A549 (cell line): ENCODE measurements at regions not wholly inside any gene's neighbourhood (a gene's known extent, or its start where the extent isn't known, plus 50 kb on each side); places are given as distances from the start of the nearest gene placed in this dataset.

Experiments used
- ATAC-seq, 2 experiments: fragments of 200-7000 bp in 1 of 2; fragments of >200 bp in 1 of 2; cut with Nextera tagmentation in 1 of 2; cut with Tn5 transposase in 1 of 2; 3 replicates each; pipeline versions ENCODE4 v1.8.0 to v1.9.1; 2018 to 2020; ENCODE audit warnings: mild to moderate bottlenecking in 1 of 2, moderate library complexity in 1 of 2
- CTCF ChIA-PET: fragments of 300-600 bp; sonication (Branson Sonifier 250); formaldehyde crosslinking; extraction: SDS; loops from one replicate; lab custom pipeline; 2021; ENCODE audit warnings: antibody characterized with exemption, inconsistent platforms; lab: Yijun Ruan, JAX
- POLR2A ChIA-PET: fragments of 350-600 bp; formaldehyde crosslinking; extraction: SDS; loops from one replicate; lab custom pipeline; 2021; ENCODE audit warnings: antibody characterized with exemption, inconsistent platforms; lab: Yijun Ruan, JAX
- DNase-seq, 2 experiments: peaks; one replicate each; pipeline versions ENCODE4 v3.0.0 to v3.0.0-alpha.2; 2011 to 2016; ENCODE audit warnings: low read depth in 1 of 2, low spot score in 1 of 2
- FAIRE-seq: peaks from 2 replicates; lab custom pipeline; 2011; peaks lifted over from hg19 to GRCh38; lab: Jason Lieb, UNC
- H3K27ac ChIP-seq, 2 experiments: fragments of >200 bp; sonication (Bioruptor Twin); formaldehyde crosslinking; 3 replicates each; pipeline ENCODE4 v1.5.1; 2016 to 2017
- H3K4me1 ChIP-seq: fragments of >200 bp; sonication (Bioruptor Twin); formaldehyde crosslinking; 3 replicates; pipeline ENCODE4 v1.6.1; 2016
- H3K4me2 ChIP-seq: fragments of >200 bp; sonication (Bioruptor Twin); formaldehyde crosslinking; 3 replicates; pipeline ENCODE4 v1.6.1; 2016
- H3K4me3 ChIP-seq: fragments of >200 bp; sonication (Bioruptor Twin); formaldehyde crosslinking; 3 replicates; pipeline ENCODE4 v1.5.1; 2016
- H3K9me3 ChIP-seq: fragments of >200 bp; sonication (Bioruptor Twin); formaldehyde crosslinking; 3 replicates; pipeline ENCODE4 v1.6.1; 2016
- CHD2 ChIP-seq: fragments of 150-350 bp; IDR thresholded peaks from 2 replicates; pipeline ENCODE4 v1.6.1; 2014; ENCODE audit warnings: low read length; ENCODE audit not compliant: partially characterized antibody
- CHD4 ChIP-seq: fragments of 200-600 bp; sonication (generic); IDR thresholded peaks from 2 replicates; pipeline ENCODE4 v1.6.1; 2016; ENCODE audit warnings: antibody characterized with exemption, mild to moderate bottlenecking, borderline replicate concordance
- CTCF ChIP-seq: fragments of >200 bp; sonication (Bioruptor Twin); formaldehyde crosslinking; IDR thresholded peaks from 3 replicates; pipeline ENCODE4 v1.5.1; 2016
- EHMT2 ChIP-seq: fragments of 200-600 bp; sonication (generic); IDR thresholded peaks from 2 replicates; pipeline ENCODE4 v1.6.1; 2016; ENCODE audit warnings: antibody characterized with exemption, low read depth, mild to moderate bottlenecking, moderate library complexity
- GATA3 ChIP-seq: IDR thresholded peaks from 2 replicates; pipeline ENCODE4 v1.6.1; 2012; ENCODE audit warnings: borderline replicate concordance
- HEYL ChIP-seq: fragments of 250-450 bp; sonication (Bioruptor Pico); IDR thresholded peaks from 2 replicates; pipeline ENCODE4 v1.8.0; 2021; ENCODE audit warnings: mild to moderate bottlenecking, moderate library complexity
- HMGXB4 ChIP-seq: fragments of 250-450 bp; sonication (Bioruptor Pico); IDR thresholded peaks from 2 replicates; pipeline ENCODE4 v1.5.0; 2021; ENCODE audit warnings: mild to moderate bottlenecking, moderate library complexity, borderline replicate concordance
- HOXA7 ChIP-seq: fragments of 250-450 bp; sonication (Bioruptor Pico); IDR thresholded peaks from 2 replicates; pipeline ENCODE4 v1.5.0; 2020; ENCODE audit warnings: mild to moderate bottlenecking, moderate library complexity
- HOXB13 ChIP-seq: fragments of 250-450 bp; sonication (Bioruptor Pico); IDR thresholded peaks from 2 replicates; pipeline ENCODE4 v1.5.0; 2020; ENCODE audit warnings: low read depth, mild to moderate bottlenecking, moderate library complexity
- JUNB ChIP-seq: fragments of >200 bp; sonication (Bioruptor Twin); formaldehyde crosslinking; IDR thresholded peaks from 2 replicates; pipeline ENCODE4 v1.6.1; 2016
- MYC ChIP-seq: IDR thresholded peaks from 2 replicates; pipeline ENCODE4 v1.6.1; 2012; ENCODE audit warnings: mild to moderate bottlenecking, inconsistent platforms, low read length, improper control_type of control experiment, borderline replicate concordance
- NFE2L2 ChIP-seq: fragments of 150-350 bp; conservative IDR thresholded peaks from 2 replicates; pipeline ENCODE4 v1.6.1; 2014; ENCODE audit warnings: low read length
- RNF2 ChIP-seq: fragments of 200-600 bp; sonication (generic); IDR thresholded peaks from 2 replicates; pipeline ENCODE4 v1.6.1; 2016; ENCODE audit warnings: low read depth, mild to moderate bottlenecking, antibody characterized with exemption, moderate library complexity, borderline replicate concordance
- TFCP2L1 ChIP-seq: fragments of 250-450 bp; sonication (Bioruptor Pico); IDR thresholded peaks from 2 replicates; pipeline ENCODE4 v1.5.0; 2021; ENCODE audit warnings: mild to moderate bottlenecking
- TP53 ChIP-seq: fragments of 250-450 bp; sonication (Bioruptor Pico); IDR thresholded peaks from 2 replicates; pipeline ENCODE4 v1.5.0; 2021; ENCODE audit warnings: mild to moderate bottlenecking, moderate library complexity
- USF2 ChIP-seq: fragments of 450-650 bp; IDR thresholded peaks from 2 replicates; pipeline ENCODE4 v1.6.1; 2014; ENCODE audit warnings: antibody characterized with exemption
- ZC3H11A ChIP-seq: fragments of 450-650 bp; IDR thresholded peaks from 2 replicates; pipeline ENCODE4 v1.6.1; 2014; ENCODE audit warnings: antibody characterized with exemption, mild to moderate bottlenecking
- WGBS: methylation state at CpG from one replicate; pipeline ENCODE4 v1.1.6; 2017; ENCODE audit errors: missing lambda C conversion rate; 5-methylcytosine and 5-hydroxymethylcytosine counted together
- TF ChIP-seq, protein P1 (sequence below): IDR thresholded peaks from 2 replicates; pipeline ENCODE4 v1.6.1; 2012; ENCODE audit warnings: low read depth, borderline replicate concordance

- TF ChIP-seq HOXA7 (no peak), ZC3H11A (no peak)
Measured at GRCh38 chr12:42923583-42923982, 334.0 kb upstream of the PRICKLE1 start (continued).

- ChIA-PET POLR2A (no interaction called here), CTCF (no interaction called here)
- 86% methylated on average over 2 of the region's 2 CpGs for WGBS
- DNase-seq (no peak), FAIRE-seq (no peak), ATAC-seq (no peak)
- Histone ChIP-seq H3K27ac (no peak overlapping the region), H3K9me3 (no peaks in the 10 kb centered on the region), H3K4me2 (no peak overlapping the region), H3K4me1 (no peaks in the 10 kb centered on the region), H3K4me3 (no peak overlapping the region)
- no peak for TF ChIP-seq HOXB13 (CRISPR knock-in tag)
- no peak for TF ChIP-seq HEYL (CRISPR knock-in tag)
- TF ChIP-seq, protein P1, sequence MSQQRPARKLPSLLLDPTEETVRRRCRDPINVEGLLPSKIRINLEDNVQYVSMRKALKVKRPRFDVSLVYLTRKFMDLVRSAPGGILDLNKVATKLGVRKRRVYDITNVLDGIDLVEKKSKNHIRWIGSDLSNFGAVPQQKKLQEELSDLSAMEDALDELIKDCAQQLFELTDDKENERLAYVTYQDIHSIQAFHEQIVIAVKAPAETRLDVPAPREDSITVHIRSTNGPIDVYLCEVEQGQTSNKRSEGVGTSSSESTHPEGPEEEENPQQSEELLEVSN = no peak
- TF ChIP-seq GATA3 = no peak
- TF ChIP-seq EHMT2 = no peak
- no peak for TF ChIP-seq HMGXB4
- no peak for TF ChIP-seq HOXA7
- TF ChIP-seq JUNB = no peak
- no peak for TF ChIP-seq CHD4
- no peak for TF ChIP-seq CHD2
Measured at GRCh38 chr12:42923156-42923555, 333.6 kb upstream of the PRICKLE1 start.

DNA sequence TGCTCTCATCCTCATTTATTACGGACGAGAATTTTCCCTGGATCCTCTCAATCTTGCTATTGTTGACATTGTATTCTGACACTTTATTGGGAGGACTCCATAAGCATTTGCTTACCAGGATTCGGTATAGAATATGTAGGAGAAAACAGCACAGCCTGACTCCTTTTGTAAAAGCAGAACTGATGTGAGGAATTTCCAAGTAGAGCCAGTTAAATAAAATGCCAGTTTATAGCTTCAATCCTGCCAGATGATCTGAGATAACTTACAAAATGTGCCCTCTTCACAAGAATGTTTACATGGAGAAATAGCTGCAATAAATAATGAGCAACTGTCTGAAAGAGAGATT is 332.9 kb upstream of the PRICKLE1 start:
- no peak overlapping the region for H3K27ac ChIP-seq
- CTCF ChIA-PET = no interaction called here
- WGBS = 38% methylated on average over 3 of the region's 3 CpGs
- POLR2A ChIA-PET = no interaction called here
- TF ChIP-seq RNF2 (no peak), TFCP2L1 (CRISPR knock-in tag) (no peak), MYC (no peak), CTCF (no peak), HOXA7 (no peak), NFE2L2 (no peak), USF2 (no peak), TP53 (CRISPR knock-in tag) (no peak)
- H3K4me1 ChIP-seq = no peaks in the 10 kb centered on the region
- FAIRE-seq = no peak
- no peak overlapping the region for H3K4me2 ChIP-seq
- DNase-seq = no peak
- no peak for ATAC-seq
- H3K4me3 ChIP-seq = no peak overlapping the region
- no peaks in the 10 kb centered on the region for H3K9me3 ChIP-seq
